ENCODE measurements at regions not wholly inside any gene's neighbourhood (a gene's known extent, or its start where the extent isn't known, plus 50 kb on each side); places are given as distances from the start of the nearest gene placed in this dataset.

DNA sequence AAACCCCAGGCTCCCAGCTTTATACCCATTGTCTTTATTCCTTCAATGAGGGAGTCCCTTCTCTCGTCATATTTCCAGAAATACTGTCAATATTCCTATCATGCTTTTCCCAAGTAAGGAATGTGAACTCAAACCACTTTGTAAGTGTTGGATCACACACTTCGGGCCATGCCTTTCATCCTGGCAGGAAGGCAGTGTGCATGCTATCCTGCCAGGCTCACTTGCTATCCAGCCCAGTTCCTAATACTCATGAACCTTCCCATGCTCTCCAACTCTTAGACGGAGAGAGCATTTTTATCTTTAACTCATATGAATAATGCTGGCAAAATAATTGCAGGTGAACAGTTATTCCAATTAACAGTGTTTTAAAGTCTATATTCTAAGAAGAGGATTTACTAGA is 639.9 kb upstream of the ACO1 start:
- no peak for TF ChIP-seq FOSL1 (CRISPR knock-in tag; IDR thresholded peaks at IDR 0.05; ENCODE audit: borderline replicate concordance)
- TF ChIP-seq ZC3H4 (CRISPR knock-in tag; IDR thresholded peaks at IDR 0.05; ENCODE audit: borderline replicate concordance) = no peak
- no peak for TF ChIP-seq RAD21 (CRISPR knock-in tag; IDR thresholded peaks at IDR 0.05)
